GM18951 (cell line): ENCODE measurements at regions not wholly inside any gene's neighbourhood (a gene's known extent, or its start where the extent isn't known, plus 50 kb on each side); places are given as distances from the start of the nearest gene placed in this dataset.

Source experiments
- POLR2A ChIP-seq: IDR thresholded peaks from 4 replicates; pipeline ENCODE4 v1.6.1; 2011; ENCODE audit warnings: mild to moderate bottlenecking; ENCODE audit not compliant: insufficient read length, insufficient read depth; ENCODE audit errors: extremely low read depth
- in situ Hi-C: fragments of 300-500 bp; cut with MboI; formaldehyde crosslinking; loops from one replicate; pipeline ENCODE4 v1.12.0; 2022; ENCODE audit warnings: low sequenced_read_pairs, mixed read lengths, inconsistent platforms; ENCODE audit not compliant: unreplicated experiment

GRCh38 chrX:22616867-22617266, 344.2 kb downstream of the CBLL2 start:
- in situ Hi-C loops, result no loop called here
- no peak for TF ChIP-seq POLR2A

- in situ Hi-C loops, result no loop called here
- TF ChIP-seq POLR2A, result no peak
Measured at GRCh38 chrX:22627576-22627975, 354.9 kb downstream of the CBLL2 start.

GRCh38 chrX:22628275-22628674, 355.6 kb downstream of the CBLL2 start:
- in situ Hi-C loops, result no loop called here
- no peak for TF ChIP-seq POLR2A

GRCh38 chrX:22629105-22629725, 356.5 kb downstream of the CBLL2 start:
- no peak for TF ChIP-seq POLR2A
- in situ Hi-C loops, result no loop called here

GRCh38 chrX:22634083-22634482, 361.4 kb downstream of the CBLL2 start:
- no peak for TF ChIP-seq POLR2A

GRCh38 chrX:22634751-22635150, 362.0 kb downstream of the CBLL2 start:
- no peak for TF ChIP-seq POLR2A
- in situ Hi-C loops, result no loop called here

More at GRCh38 chrX:22634083-22634482, 361.4 kb downstream of the CBLL2 start:
- in situ Hi-C loops, result no loop called here

GRCh38 chrX:22648281-22648680, 351.5 kb upstream of the DDX53 start:
- no peak for TF ChIP-seq POLR2A
- in situ Hi-C loops, result no loop called here

GRCh38 chrX:22650691-22651090, 349.1 kb upstream of the DDX53 start:
- in situ Hi-C loops, result no loop called here
- no peak for TF ChIP-seq POLR2A

GRCh38 chrX:22652596-22652995, 347.2 kb upstream of the DDX53 start:
- in situ Hi-C loops, result no loop called here
- TF ChIP-seq POLR2A, result no peak

GRCh38 chrX:22660756-22661155, 339.0 kb upstream of the DDX53 start:
- TF ChIP-seq POLR2A, result no peak
- in situ Hi-C loops, result no loop called here

- no peak for TF ChIP-seq POLR2A
- in situ Hi-C loops, result no loop called here
Measured at GRCh38 chrX:22662776-22663175, 337.0 kb upstream of the DDX53 start.

GRCh38 chrX:22664826-22665225, 334.9 kb upstream of the DDX53 start:
- in situ Hi-C loops, result no loop called here

GRCh38 chrX:22665818-22666217, 333.9 kb upstream of the DDX53 start:
- no peak for TF ChIP-seq POLR2A
- in situ Hi-C loops, result no loop called here

More at GRCh38 chrX:22664826-22665225, 334.9 kb upstream of the DDX53 start:
- no peak for TF ChIP-seq POLR2A

- no peak for TF ChIP-seq POLR2A
Measured at GRCh38 chrX:22666441-22666840, 333.3 kb upstream of the DDX53 start.

GRCh38 chrX:22674932-22675331, 324.8 kb upstream of the DDX53 start:
- in situ Hi-C loops, result no loop called here
- no peak for TF ChIP-seq POLR2A

More at GRCh38 chrX:22666441-22666840, 333.3 kb upstream of the DDX53 start:
- in situ Hi-C loops, result no loop called here

GRCh38 chrX:22686138-22686541, 313.6 kb upstream of the DDX53 start:
- TF ChIP-seq POLR2A, result no peak
- in situ Hi-C loops, result no loop called here
